ENCODE measurements at regions not wholly inside any gene's neighbourhood (a gene's known extent, or its start where the extent isn't known, plus 50 kb on each side); places are given as distances from the start of the nearest gene placed in this dataset.

DNA sequence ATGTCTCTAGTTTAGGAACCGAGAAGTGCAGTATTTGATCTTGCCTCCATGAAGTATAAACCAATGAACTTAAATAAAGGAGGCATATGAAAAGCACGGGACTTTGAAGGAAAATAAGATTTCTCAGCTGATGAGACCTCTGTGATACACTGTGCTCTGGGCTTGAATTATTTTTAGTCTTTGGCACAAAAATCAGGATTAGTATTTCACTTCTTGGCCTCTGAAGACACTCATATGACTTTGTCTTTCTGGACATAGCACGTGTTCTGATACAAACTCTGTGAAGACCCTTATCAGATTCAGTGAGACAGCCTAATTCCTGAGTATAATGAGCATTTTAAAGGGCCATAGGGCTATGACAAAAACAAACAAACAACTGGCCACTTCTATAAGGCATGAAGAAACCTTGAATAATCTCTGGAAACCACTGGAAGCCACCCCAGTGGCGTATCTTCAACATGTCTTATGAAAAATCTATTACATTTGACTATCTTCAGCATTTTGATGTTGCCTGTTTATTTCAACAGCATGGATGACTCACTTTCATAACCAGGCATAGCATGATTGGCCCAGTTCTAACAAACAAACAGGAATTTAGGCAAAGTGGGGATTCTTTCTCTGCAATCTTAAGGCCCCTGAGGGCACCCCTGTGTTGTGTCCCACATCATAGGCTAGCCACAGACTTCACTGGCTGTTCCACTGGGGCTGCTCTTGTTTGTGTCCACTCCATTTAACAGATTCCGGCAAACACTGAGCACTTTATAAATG, 90.3 kb upstream of the ZNF462 start:
- DNase-seq (ENCODE audit: low read depth, low spot score), result no peak
- H3K4me3 ChIP-seq (ENCODE audit: low read depth, low read length), result no peak overlapping the region
- TF ChIP-seq, protein P1, sequence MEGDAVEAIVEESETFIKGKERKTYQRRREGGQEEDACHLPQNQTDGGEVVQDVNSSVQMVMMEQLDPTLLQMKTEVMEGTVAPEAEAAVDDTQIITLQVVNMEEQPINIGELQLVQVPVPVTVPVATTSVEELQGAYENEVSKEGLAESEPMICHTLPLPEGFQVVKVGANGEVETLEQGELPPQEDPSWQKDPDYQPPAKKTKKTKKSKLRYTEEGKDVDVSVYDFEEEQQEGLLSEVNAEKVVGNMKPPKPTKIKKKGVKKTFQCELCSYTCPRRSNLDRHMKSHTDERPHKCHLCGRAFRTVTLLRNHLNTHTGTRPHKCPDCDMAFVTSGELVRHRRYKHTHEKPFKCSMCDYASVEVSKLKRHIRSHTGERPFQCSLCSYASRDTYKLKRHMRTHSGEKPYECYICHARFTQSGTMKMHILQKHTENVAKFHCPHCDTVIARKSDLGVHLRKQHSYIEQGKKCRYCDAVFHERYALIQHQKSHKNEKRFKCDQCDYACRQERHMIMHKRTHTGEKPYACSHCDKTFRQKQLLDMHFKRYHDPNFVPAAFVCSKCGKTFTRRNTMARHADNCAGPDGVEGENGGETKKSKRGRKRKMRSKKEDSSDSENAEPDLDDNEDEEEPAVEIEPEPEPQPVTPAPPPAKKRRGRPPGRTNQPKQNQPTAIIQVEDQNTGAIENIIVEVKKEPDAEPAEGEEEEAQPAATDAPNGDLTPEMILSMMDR (IDR thresholded peaks at IDR 0.05; ENCODE audit: low read depth, low read length), result no peak
- in situ Hi-C loops (cut with HindIII; ENCODE audit: low sequenced_read_pairs), result no loop called here

DNA sequence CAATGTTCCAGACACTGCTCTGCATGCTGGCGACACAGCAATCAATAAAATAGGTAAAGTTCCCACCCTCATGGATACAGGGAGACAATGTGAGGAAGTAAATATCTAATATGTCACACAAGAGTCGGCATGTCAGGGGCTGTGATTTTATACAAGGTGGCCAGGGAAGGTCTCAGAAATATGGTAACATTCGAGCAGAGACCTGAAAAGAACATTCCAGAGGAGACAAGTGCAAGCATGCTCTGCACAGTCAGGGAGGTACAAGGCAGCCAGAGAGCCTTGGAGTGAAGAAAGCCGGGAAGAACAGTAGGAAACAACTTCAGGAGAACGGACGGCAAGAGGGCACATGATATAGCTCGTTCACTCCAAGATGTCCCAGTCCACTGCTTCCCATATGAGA, 89.2 kb upstream of the ZNF462 start:
- in situ Hi-C loops (cut with HindIII; ENCODE audit: low sequenced_read_pairs), result no loop called here
- DNase-seq (ENCODE audit: low read depth, low spot score), result no peak
- no peak overlapping the region for H3K4me3 ChIP-seq (ENCODE audit: low read depth, low read length)
- TF ChIP-seq, protein P1 (IDR thresholded peaks at IDR 0.05; ENCODE audit: low read depth, low read length), result no peak

DNA sequence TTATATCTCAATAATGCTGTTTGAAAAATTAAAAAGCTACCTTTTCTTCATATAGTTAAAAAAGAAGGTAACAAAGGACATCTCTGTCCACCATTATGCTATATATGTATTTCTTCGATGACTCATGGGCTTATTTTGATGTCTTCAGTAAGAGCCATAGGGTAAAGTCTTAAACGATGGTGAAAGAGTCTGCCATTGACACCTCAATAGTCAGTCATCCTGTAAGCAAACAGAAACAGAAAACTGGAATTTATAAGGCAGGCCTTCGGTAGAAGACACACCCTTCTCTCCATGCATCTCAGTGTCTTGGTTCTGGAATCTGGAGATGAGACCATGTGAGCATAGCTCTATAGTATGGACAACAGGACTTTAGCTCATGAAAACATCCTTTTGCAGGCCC, 87.0 kb upstream of the ZNF462 start:
- H3K4me3 ChIP-seq (ENCODE audit: low read depth, low read length), result no peak overlapping the region
- in situ Hi-C loops (cut with HindIII; ENCODE audit: low sequenced_read_pairs), result no loop called here
- TF ChIP-seq, protein P1 (IDR thresholded peaks at IDR 0.05; ENCODE audit: low read depth, low read length), result no peak

DNA sequence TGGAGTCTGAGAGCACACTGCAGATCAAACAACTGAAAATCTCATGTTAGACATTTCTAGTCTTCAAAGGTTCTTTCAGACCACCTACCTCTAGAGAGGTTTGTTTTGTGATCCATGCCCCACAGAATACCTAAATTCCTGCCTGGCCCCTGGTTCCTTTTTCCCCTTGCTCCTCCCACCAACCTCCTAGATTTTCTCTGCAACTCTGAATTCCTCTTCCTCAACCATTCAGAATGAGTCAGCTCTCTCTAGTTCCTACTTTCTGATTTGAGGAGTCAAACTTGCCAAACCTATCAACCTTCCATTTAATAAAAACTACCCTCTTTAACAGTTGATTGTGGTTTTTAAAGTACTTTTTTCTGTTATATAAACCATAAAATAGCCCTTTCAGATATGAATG, 83.2 kb upstream of the ZNF462 start:
- in situ Hi-C loops (cut with HindIII; ENCODE audit: low sequenced_read_pairs), result no loop called here
- TF ChIP-seq, protein P1 (IDR thresholded peaks at IDR 0.05; ENCODE audit: low read depth, low read length), result no peak
- DNase-seq (ENCODE audit: low read depth, low spot score), result no peak
- H3K4me3 ChIP-seq (ENCODE audit: low read depth, low read length), result no peak overlapping the region

More for the DNA sequence above, 87.0 kb upstream of the ZNF462 start:
- DNase-seq (ENCODE audit: low read depth, low spot score), result no peak

DNA sequence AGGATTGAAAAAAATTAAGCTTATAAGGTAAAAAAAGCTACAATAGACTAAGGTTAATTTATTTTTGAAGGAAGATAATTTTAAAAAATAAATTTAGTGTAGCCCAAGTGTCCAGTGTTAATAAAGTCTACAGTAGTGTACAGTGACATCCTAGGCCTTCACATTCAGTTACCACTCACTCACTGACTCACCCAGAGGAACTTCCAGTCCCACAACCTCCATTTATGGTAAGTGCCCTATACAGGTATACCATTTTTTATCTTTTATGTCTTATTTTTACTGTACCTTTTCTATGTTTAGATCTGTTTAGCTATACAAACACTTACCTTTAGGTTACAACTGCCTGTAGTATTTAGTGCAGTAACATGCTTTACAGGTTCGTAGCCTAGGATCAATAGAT, 79.8 kb upstream of the ZNF462 start:
- no peak for DNase-seq (ENCODE audit: low read depth, low spot score)
- no peak overlapping the region for H3K4me3 ChIP-seq (ENCODE audit: low read depth, low read length)
- TF ChIP-seq, protein P1 (IDR thresholded peaks at IDR 0.05; ENCODE audit: low read depth, low read length), result no peak
- in situ Hi-C loops (cut with HindIII; ENCODE audit: low sequenced_read_pairs), result no loop called here

DNA sequence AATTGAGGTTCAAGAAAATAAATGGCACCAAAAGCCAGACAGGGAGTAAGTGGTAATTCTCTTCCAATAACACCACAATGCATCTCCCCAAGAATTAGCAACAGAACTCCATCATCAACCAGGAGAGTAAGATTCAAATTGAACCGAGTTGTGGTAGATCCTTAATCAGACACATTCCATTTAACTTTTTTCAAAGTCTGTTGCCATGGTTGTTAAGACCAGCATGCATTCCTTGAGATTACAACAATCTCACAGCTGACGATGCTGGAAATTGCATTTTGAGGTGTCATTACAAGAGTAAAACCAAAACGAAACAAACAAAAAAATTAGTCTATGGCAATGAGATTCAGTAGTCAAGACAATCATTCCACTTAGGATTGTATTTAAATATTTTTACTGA, 78.9 kb upstream of the ZNF462 start:
- in situ Hi-C loops (cut with HindIII; ENCODE audit: low sequenced_read_pairs), result no loop called here
- peak; percentile 36 for DNase-seq (ENCODE audit: low read depth, low spot score)

More for the DNA sequence above, 78.9 kb upstream of the ZNF462 start:
- no peak overlapping the region for H3K4me3 ChIP-seq (ENCODE audit: low read depth, low read length)
- TF ChIP-seq, protein P1 (IDR thresholded peaks at IDR 0.05; ENCODE audit: low read depth, low read length), result no peak

Data from astrocyte of the spinal cord (primary cell).